ENCODE measurements at regions not wholly inside any gene's neighbourhood (a gene's known extent, or its start where the extent isn't known, plus 50 kb on each side); places are given as distances from the start of the nearest gene placed in this dataset.

DNA sequence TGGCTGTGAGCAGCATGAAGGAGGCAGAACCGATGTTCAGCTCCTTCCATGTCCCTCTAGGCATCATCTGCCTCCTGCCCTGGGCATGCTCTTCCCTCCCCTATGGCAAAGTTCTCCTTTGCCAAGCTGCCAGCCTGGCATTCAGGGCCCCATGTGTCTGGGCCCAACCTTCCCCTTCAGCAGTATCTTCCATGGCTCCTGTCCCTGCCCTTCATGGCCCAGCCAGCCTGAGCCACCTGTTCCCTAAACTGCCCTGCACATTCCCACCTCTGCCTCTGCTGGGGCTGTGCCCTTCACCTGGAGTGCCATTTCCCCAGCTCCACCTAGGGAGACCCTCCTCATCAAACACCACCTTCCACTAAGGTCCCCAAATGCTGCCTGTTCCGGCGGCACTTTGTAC is 74.0 kb upstream of the TCL1A start:
- Histone ChIP-seq H3K4me3 (ENCODE audit: low read depth, low read length) (no peak overlapping the region), H3K4me1 (ENCODE audit: control insufficient read depth, insufficient read depth, low read length) (no peaks in the 10 kb centered on the region), H3K9me3 (ENCODE audit: control insufficient read depth, insufficient read depth, low read depth, low read length) (no peaks in the 10 kb centered on the region), H3K27ac (ENCODE audit: extremely low read depth, low read depth, low read length) (no peak overlapping the region), H3K36me3 (ENCODE audit: control insufficient read depth in 2 of 2, insufficient read depth in 1 of 2, low read length in 2 of 2) (no peaks in the 10 kb centered on the region)
- ChIA-PET CTCF (interaction anchor here (1.3 kb wide), 1 partner anchor 13 kb away, joined by 4 read pairs; no protein-coding TSS in a partner anchor), POLR2A (no interaction called here)
- no peak for TF ChIP-seq ZNF335 (tag by site-specific recombination; conservative IDR thresholded peaks at IDR 0.05)
- TF ChIP-seq, protein P1, sequence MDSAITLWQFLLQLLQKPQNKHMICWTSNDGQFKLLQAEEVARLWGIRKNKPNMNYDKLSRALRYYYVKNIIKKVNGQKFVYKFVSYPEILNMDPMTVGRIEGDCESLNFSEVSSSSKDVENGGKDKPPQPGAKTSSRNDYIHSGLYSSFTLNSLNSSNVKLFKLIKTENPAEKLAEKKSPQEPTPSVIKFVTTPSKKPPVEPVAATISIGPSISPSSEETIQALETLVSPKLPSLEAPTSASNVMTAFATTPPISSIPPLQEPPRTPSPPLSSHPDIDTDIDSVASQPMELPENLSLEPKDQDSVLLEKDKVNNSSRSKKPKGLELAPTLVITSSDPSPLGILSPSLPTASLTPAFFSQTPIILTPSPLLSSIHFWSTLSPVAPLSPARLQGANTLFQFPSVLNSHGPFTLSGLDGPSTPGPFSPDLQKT (IDR thresholded peaks at IDR 0.05; ENCODE audit: borderline replicate concordance, low read depth, low read length) = no peak
- TF ChIP-seq ZNF701 (tag by site-specific recombination; IDR thresholded peaks at IDR 0.05) = no peak
- TF ChIP-seq, protein P2, sequence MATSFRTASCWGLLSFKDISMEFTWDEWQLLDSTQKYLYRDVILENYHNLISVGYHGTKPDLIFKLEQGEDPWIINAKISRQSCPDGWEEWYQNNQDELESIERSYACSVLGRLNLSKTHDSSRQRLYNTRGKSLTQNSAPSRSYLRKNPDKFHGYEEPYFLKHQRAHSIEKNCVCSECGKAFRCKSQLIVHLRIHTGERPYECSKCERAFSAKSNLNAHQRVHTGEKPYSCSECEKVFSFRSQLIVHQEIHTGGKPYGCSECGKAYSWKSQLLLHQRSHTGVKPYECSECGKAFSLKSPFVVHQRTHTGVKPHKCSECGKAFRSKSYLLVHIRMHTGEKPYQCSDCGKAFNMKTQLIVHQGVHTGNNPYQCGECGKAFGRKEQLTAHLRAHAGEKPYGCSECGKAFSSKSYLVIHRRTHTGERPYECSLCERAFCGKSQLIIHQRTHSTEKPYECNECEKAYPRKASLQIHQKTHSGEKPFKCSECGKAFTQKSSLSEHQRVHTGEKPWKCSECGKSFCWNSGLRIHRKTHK (tag by site-specific recombination; IDR thresholded peaks at IDR 0.05) = no peak
- TF ChIP-seq, protein P3, sequence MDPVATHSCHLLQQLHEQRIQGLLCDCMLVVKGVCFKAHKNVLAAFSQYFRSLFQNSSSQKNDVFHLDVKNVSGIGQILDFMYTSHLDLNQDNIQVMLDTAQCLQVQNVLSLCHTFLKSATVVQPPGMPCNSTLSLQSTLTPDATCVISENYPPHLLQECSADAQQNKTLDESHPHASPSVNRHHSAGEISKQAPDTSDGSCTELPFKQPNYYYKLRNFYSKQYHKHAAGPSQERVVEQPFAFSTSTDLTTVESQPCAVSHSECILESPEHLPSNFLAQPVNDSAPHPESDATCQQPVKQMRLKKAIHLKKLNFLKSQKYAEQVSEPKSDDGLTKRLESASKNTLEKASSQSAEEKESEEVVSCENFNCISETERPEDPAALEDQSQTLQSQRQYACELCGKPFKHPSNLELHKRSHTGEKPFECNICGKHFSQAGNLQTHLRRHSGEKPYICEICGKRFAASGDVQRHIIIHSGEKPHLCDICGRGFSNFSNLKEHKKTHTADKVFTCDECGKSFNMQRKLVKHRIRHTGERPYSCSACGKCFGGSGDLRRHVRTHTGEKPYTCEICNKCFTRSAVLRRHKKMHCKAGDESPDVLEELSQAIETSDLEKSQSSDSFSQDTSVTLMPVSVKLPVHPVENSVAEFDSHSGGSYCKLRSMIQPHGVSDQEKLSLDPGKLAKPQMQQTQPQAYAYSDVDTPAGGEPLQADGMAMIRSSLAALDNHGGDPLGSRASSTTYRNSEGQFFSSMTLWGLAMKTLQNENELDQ (tag by site-specific recombination; IDR thresholded peaks at IDR 0.05; ENCODE audit: low read depth) = no peak
- TF ChIP-seq, protein P4, sequence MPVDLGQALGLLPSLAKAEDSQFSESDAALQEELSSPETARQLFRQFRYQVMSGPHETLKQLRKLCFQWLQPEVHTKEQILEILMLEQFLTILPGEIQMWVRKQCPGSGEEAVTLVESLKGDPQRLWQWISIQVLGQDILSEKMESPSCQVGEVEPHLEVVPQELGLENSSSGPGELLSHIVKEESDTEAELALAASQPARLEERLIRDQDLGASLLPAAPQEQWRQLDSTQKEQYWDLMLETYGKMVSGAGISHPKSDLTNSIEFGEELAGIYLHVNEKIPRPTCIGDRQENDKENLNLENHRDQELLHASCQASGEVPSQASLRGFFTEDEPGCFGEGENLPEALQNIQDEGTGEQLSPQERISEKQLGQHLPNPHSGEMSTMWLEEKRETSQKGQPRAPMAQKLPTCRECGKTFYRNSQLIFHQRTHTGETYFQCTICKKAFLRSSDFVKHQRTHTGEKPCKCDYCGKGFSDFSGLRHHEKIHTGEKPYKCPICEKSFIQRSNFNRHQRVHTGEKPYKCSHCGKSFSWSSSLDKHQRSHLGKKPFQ (tag by site-specific recombination; IDR thresholded peaks at IDR 0.05) = no peak
- no peak for TF ChIP-seq ZNF530 (tag by site-specific recombination; IDR thresholded peaks at IDR 0.05; ENCODE audit: low read depth)
- TF ChIP-seq, protein P5, sequence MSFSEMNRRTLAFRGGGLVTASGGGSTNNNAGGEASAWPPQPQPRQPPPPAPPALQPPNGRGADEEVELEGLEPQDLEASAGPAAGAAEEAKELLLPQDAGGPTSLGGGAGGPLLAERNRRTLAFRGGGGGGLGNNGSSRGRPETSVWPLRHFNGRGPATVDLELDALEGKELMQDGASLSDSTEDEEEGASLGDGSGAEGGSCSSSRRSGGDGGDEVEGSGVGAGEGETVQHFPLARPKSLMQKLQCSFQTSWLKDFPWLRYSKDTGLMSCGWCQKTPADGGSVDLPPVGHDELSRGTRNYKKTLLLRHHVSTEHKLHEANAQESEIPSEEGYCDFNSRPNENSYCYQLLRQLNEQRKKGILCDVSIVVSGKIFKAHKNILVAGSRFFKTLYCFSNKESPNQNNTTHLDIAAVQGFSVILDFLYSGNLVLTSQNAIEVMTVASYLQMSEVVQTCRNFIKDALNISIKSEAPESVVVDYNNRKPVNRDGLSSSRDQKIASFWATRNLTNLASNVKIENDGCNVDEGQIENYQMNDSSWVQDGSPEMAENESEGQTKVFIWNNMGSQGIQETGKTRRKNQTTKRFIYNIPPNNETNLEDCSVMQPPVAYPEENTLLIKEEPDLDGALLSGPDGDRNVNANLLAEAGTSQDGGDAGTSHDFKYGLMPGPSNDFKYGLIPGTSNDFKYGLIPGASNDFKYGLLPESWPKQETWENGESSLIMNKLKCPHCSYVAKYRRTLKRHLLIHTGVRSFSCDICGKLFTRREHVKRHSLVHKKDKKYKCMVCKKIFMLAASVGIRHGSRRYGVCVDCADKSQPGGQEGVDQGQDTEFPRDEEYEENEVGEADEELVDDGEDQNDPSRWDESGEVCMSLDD (tag by site-specific recombination; IDR thresholded peaks at IDR 0.05) = no peak
- no peak for TF ChIP-seq ZNF549 (tag by site-specific recombination; IDR thresholded peaks at IDR 0.05)
- TF ChIP-seq SP7 (tag by site-specific recombination; IDR thresholded peaks at IDR 0.05) = no peak
- no peak for TF ChIP-seq ZNF155 (tag by site-specific recombination; IDR thresholded peaks at IDR 0.05)
- TF ChIP-seq, protein P6, sequence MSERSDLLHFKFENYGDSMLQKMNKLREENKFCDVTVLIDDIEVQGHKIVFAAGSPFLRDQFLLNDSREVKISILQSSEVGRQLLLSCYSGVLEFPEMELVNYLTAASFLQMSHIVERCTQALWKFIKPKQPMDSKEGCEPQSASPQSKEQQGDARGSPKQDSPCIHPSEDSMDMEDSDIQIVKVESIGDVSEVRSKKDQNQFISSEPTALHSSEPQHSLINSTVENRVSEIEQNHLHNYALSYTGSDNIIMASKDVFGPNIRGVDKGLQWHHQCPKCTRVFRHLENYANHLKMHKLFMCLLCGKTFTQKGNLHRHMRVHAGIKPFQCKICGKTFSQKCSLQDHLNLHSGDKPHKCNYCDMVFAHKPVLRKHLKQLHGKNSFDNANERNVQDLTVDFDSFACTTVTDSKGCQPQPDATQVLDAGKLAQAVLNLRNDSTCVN (tag by site-specific recombination; optimal IDR thresholded peaks at IDR 0.05) = no peak
- no peak for TF ChIP-seq SP3 (tag by site-specific recombination; IDR thresholded peaks at IDR 0.05)
- no peak for TF ChIP-seq ZNF133 (tag by site-specific recombination; IDR thresholded peaks at IDR 0.05)
- no peak for TF ChIP-seq ZNF654 (tag by site-specific recombination; IDR thresholded peaks at IDR 0.05; ENCODE audit: low read depth)
- no peak for TF ChIP-seq PRDM1 (tag by site-specific recombination; IDR thresholded peaks at IDR 0.05)
- no peak for TF ChIP-seq MYNN (tag by site-specific recombination; IDR thresholded peaks at IDR 0.05; ENCODE audit: borderline replicate concordance)
- TF ChIP-seq, protein P7, sequence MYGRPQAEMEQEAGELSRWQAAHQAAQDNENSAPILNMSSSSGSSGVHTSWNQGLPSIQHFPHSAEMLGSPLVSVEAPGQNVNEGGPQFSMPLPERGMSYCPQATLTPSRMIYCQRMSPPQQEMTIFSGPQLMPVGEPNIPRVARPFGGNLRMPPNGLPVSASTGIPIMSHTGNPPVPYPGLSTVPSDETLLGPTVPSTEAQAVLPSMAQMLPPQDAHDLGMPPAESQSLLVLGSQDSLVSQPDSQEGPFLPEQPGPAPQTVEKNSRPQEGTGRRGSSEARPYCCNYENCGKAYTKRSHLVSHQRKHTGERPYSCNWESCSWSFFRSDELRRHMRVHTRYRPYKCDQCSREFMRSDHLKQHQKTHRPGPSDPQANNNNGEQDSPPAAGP (tag by site-specific recombination; IDR thresholded peaks at IDR 0.05) = no peak
- no peak for TF ChIP-seq ZNF621 (tag by site-specific recombination; IDR thresholded peaks at IDR 0.05)
